ENCODE measurements at regions not wholly inside any gene's neighbourhood (a gene's known extent, or its start where the extent isn't known, plus 50 kb on each side); places are given as distances from the start of the nearest gene placed in this dataset.

DNA sequence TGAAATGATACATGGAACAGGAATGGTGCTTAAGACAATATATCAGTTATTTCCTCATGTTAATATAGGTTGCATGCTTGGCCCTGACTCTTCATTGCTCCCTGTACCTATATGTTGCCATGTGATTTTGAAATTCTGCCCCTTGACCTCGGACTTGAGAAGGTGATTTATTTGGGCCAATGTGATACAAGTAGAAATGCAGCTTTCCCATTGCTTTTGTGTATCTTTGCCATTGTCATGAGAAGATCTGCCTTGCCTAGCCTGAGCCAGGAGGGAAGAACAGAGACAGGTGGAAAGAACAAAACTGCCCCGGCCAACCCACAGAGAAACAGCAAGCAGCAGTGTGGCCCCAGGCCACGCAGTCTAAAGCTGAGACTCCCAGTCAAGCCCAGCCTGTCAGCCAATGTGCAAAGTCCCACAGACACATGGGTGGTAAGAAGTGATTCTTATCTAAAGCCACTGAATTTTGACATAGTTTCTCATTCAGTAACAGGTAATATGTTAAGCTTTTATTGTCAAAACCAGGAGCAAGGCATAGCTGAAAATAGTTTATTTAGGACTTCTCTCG is 245.7 kb upstream of the RND3 start:
- no peak for ATAC-seq
- Mint-ChIP-seq H3K4me1 (ENCODE audit: low read depth) (no peaks in the 10 kb centered on the region), H3K36me3 (ENCODE audit: low read depth) (no peaks in the 10 kb centered on the region), H3K27ac (no peak overlapping the region), H3K9me3 (peaks cover 2% of the 10 kb centered on the region), H3K27me3 (no peaks in the 10 kb centered on the region), H3K4me3 (no peak overlapping the region)
- POLR2A ChIA-PET: no interaction called here
- TF ChIP-seq, protein P1, sequence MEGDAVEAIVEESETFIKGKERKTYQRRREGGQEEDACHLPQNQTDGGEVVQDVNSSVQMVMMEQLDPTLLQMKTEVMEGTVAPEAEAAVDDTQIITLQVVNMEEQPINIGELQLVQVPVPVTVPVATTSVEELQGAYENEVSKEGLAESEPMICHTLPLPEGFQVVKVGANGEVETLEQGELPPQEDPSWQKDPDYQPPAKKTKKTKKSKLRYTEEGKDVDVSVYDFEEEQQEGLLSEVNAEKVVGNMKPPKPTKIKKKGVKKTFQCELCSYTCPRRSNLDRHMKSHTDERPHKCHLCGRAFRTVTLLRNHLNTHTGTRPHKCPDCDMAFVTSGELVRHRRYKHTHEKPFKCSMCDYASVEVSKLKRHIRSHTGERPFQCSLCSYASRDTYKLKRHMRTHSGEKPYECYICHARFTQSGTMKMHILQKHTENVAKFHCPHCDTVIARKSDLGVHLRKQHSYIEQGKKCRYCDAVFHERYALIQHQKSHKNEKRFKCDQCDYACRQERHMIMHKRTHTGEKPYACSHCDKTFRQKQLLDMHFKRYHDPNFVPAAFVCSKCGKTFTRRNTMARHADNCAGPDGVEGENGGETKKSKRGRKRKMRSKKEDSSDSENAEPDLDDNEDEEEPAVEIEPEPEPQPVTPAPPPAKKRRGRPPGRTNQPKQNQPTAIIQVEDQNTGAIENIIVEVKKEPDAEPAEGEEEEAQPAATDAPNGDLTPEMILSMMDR (IDR thresholded peaks at IDR 0.05): no peak
- intact Hi-C loops (cut with micrococcal nuclease): no loop called here
- no peak for DNase-seq
- CTCF ChIA-PET: interaction anchor here (1.6 kb wide), 1 partner anchor 12 kb away, joined by 4 read pairs; no protein-coding TSS in a partner anchor

DNA sequence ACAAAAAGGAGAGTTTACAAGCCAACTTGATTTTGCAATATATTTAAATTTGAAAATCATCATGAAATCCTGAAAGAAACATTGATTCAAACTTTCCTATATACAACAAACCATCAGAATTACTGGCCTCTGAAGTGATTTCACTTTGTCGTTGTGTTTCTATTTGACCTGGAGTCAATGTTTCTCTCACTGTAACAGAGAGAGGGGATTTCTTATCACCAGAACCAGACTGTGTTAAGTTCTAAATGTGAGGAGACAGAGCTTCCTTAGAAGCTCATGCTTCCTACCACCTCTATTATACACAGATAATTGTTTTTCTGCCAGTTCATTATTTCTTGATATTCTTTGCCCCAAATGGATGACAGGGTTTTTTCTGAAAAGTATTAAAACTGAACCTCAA is 245.0 kb upstream of the RND3 start:
- H3K27ac Mint-ChIP-seq: no peak overlapping the region
- no peak for ATAC-seq
- H3K27me3 Mint-ChIP-seq: no peaks in the 10 kb centered on the region
- POLR2A ChIA-PET: no interaction called here
- peaks cover 2% of the 10 kb centered on the region for H3K9me3 Mint-ChIP-seq
- no peaks in the 10 kb centered on the region for H3K4me1 Mint-ChIP-seq (ENCODE audit: low read depth)
- no peak for DNase-seq
- TF ChIP-seq, protein P1 (IDR thresholded peaks at IDR 0.05): no peak
- intact Hi-C loops (cut with micrococcal nuclease): no loop called here
- no peak overlapping the region for H3K4me3 Mint-ChIP-seq
- no peaks in the 10 kb centered on the region for H3K36me3 Mint-ChIP-seq (ENCODE audit: low read depth)
- CTCF ChIA-PET: no interaction called here

DNA sequence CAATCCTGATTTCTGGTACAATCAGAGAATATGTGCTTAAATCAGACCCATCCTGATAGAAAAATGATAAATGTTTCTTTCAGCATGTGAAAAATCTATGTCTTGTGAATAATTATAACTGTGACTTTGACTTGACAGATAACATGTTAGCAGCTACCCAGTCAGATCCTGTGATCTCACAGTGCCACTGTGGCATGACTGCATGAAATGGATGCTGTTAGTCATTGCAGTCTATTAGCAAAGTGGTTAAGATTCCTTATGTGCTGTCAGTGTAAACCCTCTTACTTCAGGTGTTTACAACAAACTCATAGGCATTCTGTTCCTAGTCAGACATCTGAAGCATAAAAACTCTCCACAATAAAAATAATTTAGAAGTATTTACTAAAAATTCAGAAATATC is 244.6 kb upstream of the RND3 start:
- Mint-ChIP-seq H3K27me3 (no peaks in the 10 kb centered on the region), H3K4me3 (no peak overlapping the region), H3K9me3 (peaks cover 2% of the 10 kb centered on the region), H3K4me1 (ENCODE audit: low read depth) (no peaks in the 10 kb centered on the region), H3K36me3 (ENCODE audit: low read depth) (no peaks in the 10 kb centered on the region), H3K27ac (no peak overlapping the region)
- ChIA-PET POLR2A (no interaction called here), CTCF (no interaction called here)
- DNase-seq (no peak), ATAC-seq (no peak)
- TF ChIP-seq, protein P1 (IDR thresholded peaks at IDR 0.05): no peak
- intact Hi-C loops (cut with micrococcal nuclease): no loop called here

DNA sequence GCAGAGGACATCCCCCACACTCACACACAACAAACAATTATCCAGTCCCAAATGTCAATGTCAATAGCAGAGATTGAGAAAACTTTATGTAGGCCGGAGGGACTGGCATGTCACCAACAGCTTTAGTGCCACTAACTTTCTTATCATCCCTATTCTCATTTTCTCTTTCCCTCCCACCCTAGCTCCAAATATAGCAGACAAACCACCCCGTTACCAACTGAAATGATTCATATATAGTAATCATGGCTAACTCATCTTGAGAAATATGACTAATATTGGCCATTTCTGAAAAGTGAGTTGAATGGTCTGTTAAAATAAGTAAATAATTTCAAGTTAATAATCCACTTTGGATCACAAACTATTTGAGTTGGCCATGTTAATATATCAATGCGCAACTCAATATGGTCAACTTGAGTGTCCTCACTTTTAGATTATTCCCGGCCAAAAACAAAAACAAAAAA is 242.1 kb upstream of the RND3 start:
- CTCF ChIA-PET: no interaction called here
- no peak for ATAC-seq
- Mint-ChIP-seq H3K36me3 (ENCODE audit: low read depth) (no peaks in the 10 kb centered on the region), H3K27me3 (no peaks in the 10 kb centered on the region), H3K4me1 (ENCODE audit: low read depth) (no peaks in the 10 kb centered on the region), H3K27ac (no peak overlapping the region), H3K4me3 (no peak overlapping the region), H3K9me3 (peaks cover 2% of the 10 kb centered on the region)
- POLR2A ChIA-PET: no interaction called here
- DNase-seq: no peak
- TF ChIP-seq, protein P1 (IDR thresholded peaks at IDR 0.05): no peak
- intact Hi-C loops (cut with micrococcal nuclease): no loop called here

DNA sequence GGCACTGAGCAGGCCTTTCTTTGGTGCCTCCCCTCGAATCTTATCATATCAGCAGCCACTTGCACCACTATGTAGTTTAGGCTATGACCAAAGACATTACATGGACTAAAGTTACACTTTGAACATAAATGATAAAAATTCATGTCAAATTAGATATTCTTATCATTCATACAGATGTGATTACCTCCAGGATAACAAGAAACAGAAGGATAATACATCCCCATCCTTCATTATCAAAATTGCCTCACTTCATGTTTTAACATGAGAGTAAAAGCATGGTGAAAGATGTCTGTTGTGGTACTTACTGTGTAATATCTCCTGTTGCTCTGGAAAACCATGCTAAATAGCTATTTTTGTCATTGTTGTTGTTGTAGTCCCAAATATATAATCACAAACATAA is 230.8 kb upstream of the RND3 start:
- Mint-ChIP-seq H3K4me3 (no peak overlapping the region), H3K9me3 (no peaks in the 10 kb centered on the region), H3K27me3 (no peaks in the 10 kb centered on the region), H3K36me3 (ENCODE audit: low read depth) (no peaks in the 10 kb centered on the region), H3K27ac (no peak overlapping the region), H3K4me1 (ENCODE audit: low read depth) (no peaks in the 10 kb centered on the region)
- POLR2A ChIA-PET: no interaction called here
- TF ChIP-seq, protein P1 (IDR thresholded peaks at IDR 0.05): no peak
- CTCF ChIA-PET: no interaction called here
- intact Hi-C loops (cut with micrococcal nuclease): no loop called here
- no peak for DNase-seq
- ATAC-seq: no peak
